Pons (tissue), 1 donor: ENCODE measurements at regions not wholly inside any gene's neighbourhood (a gene's known extent, or its start where the extent isn't known, plus 50 kb on each side); places are given as distances from the start of the nearest gene placed in this dataset.

Source experiments
- DNase-seq: peaks from one replicate; pipeline ENCODE4 v3.0.0-alpha.2; 2016; ENCODE audit warnings: low spot score

DNA sequence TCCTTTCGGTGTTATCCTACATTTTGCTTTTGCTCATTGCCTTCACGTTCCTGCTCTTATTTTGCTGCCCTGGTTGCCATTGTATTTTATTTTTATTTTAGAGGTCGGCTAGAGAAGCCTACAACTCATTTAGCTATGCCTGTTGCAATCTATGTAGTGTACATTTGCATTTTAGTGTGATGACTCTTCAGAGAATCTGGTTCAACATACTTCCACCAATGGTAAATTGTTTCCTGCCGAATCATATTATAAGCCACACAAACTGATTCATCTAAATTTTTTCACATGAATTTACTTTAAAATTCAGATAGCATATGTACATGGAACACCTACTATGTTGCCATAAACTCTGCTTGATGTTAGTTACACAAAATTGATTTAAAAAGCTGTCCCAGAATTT is 1596.9 kb downstream of the PLA2G4A start:
- no peak for DNase-seq

DNA sequence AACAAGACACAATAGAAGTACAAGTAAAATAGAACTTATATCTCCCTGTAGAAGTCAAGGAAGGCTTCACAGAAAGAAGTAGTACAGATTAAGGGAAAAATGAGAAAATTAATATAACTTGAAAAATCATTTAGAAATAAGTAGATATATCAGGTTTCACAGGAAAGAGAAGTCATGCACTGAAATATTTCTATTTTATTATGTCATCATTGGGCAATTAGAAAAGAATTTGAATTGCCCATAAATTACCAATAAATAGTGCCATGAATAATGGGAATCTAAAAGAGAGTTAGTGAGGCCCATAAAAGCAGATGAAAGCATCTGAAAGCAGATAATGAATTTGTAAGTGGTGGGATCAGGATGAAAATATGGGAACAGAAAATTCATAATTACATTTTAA is 1597.8 kb downstream of the PLA2G4A start:
- no peak for DNase-seq

DNA sequence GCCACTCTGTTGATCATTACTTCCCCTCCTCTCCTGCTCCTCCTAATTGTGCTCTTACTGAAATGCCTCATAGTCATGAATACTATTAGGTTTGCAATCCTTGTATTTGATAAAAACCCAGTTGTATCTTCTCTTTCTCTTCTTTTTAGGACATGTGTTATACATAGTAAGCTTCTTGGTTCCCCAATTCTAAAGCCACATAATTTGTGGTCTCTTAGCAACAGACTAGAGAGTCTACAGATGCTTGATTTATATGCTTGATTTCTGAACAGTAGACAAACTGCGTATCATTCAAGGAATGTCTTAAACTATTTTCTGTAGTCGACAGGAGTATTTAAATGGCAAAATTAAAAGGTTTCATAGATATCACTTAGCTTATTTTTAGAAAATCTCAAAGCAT is 1598.9 kb downstream of the PLA2G4A start:
- DNase-seq = no peak

DNA sequence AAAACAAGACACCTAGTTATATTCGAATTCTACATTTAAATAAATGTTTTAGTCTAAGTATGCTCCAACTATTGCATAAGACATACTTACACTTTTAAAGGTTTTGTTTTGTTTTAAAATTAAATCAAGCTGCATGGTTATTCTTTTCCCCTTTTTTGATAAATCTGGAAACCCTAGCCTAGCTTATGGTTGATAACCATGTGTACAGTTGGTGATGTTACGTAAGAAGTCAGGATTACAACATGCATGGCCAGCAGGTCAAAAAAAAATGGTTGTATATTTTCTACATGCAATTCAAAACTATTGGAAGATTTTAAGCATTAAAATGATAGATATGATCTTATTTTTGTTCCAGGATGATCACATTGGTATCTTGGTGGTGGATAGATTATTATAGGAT is 1600.6 kb downstream of the PLA2G4A start:
- no peak for DNase-seq

DNA sequence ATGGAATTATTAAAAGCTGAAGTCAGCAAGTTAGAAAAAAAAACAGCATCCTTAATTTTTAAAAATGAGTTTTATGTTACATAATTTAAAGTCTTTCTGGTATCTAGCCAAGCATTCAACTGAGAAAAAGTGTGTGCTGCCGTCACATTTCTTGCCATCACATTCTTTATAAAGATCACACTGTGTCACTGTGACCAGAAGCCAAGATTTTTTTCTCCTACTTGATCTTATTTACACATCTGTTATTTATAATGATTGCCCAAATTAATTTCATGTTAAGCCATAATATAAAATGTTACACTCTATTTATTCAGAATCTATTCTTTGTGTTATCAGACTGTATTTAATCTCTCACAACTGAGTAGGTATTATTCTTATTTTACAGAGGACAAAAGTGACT is 1603.7 kb downstream of the PLA2G4A start:
- no peak for DNase-seq

DNA sequence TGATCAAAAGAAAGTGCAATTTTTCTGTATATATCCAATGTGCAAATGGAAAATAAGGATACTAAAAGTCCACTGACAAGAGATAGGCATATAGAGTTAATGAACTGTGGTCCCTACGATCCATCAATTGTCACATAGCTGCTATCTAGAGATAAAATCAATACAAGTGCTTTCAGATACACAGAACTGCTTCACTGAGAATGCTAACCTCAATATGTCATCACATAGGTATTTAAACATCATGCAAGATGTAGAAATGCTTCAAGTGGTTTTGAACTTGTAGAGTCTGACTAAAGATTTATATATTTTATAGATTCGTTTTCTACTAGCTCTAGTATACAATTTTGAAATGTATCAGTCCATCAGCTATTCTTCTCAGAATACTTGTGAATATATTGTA is 1604.7 kb downstream of the PLA2G4A start:
- DNase-seq = no peak

DNA sequence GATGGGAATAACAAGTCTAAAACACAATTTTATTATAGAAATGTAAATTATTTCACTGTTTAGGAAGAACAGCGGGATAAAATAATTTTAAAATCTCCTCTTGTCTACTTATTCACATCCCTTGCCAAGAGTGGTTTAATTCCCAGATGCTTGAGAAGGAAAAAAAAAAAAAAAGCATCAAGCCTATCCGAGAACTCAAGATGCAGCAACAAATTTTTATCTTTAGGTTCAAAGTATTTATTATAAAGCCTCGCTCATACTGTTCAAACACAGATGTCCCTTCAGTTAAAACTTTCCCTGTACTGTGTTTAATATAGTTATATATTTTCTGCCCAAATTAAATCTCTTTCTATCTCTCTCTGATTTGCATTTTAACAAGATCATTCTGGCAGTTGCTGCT is 1615.8 kb downstream of the PLA2G4A start:
- no peak for DNase-seq

DNA sequence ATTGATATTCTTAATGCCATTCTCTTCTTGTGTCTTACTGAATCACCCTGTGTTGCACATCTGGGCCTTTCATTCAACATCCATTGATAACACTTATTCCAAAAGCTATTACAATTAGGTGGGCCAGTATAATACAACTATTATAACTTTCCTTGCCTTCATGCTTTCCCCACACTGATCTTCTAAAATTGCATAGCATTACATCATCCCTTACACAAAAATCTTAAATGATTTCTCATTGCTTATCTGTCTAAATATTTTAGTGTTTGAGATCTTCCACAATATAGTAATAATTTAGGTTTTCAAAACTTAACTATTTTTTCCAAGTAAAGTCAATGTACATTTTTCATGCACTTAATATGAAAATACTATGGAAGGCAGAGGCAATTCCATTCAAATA is 1634.1 kb downstream of the PLA2G4A start:
- DNase-seq = no peak

DNA sequence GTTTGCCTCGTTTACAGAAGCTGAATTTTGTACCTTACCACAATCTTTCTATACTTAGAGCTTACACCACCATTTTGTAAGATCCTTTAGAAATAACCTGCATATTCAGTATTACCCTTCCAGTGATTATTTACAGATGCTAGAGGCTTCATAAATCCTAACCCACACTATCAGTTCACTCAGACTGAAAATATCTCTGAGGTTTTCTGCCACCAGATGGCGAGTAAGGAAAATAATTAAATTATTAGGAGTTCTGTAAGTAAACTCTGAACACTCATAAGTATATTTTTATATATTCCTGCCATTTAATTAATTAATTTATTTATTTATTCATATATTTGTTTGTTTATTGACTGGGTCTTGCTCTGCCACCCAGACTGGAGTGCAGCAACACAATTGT is 1635.2 kb downstream of the PLA2G4A start:
- no peak for DNase-seq

DNA sequence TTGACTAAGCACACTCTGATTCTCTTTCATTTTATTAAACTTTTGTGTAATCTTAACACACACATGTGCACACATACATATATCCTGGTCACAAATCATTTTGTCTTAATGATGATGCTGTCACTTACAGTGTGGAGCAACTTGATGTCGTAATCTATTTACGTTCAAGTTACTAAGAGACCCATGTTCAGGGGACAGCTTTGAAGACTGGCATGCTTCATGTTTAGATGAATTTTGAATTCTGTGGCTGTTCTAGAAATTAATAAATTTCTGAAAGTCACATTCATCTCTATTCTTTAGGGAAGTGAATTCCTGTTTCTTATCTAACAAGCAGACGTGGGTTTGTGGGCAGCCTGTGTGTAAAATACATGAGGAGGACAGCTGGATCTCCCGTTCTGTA is 1637.8 kb downstream of the PLA2G4A start:
- DNase-seq = no peak

DNA sequence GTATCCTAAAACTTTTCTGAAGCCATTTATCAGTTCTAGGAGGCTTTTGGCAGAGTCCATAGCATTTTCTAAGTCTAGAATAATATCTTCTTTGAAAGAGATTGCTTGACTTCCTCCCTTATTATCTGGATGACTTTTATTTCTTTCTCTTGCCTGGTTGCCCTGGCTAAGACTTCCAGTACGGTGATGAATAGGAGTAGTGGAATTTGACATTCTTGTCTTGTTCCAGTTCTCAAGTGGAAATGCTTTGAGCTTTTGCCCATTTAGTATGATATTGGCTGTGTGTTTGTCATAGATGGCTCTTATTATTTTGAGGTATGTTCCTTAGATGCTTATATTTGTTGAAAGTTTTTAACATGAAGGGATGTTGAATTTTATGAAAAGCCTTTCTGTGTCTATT is 1647.9 kb downstream of the PLA2G4A start:
- no peak for DNase-seq

DNA sequence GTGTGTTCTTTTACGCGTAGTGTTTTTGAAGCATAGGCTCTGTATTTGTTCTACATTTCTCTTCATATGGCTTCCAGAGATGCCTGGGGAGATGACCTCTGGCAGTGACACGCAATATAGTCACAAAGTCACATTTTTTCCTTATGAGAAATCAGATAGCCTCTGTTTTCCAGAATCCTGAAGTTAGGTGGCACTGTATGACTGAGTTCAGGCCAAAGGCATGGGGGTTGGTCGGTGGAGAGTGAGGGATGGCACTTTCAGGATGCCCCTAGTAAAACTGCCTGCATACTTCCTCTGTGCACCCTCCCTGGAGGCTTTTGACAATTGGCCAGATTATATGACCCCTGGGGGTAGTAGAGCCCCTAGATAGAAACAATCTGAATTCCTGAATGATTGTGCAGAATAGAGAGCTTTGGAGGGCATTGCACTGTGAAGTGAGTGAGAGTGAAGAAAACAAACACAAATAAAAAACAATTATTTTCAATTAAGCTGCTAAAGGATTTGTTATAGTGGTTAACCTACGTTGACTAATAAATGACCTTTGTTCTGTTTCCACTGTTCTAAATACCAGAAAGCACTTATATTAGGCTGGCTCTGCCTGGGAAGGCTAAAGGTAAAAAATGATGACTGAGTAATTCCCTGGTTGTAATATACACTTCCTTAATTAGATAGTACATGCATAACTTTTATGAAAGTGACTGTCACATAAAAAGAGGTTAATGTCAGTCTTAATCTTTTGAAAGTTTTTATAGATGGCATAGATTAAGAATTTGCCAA is 1660.8 kb downstream of the PLA2G4A start:
- no peak for DNase-seq

DNA sequence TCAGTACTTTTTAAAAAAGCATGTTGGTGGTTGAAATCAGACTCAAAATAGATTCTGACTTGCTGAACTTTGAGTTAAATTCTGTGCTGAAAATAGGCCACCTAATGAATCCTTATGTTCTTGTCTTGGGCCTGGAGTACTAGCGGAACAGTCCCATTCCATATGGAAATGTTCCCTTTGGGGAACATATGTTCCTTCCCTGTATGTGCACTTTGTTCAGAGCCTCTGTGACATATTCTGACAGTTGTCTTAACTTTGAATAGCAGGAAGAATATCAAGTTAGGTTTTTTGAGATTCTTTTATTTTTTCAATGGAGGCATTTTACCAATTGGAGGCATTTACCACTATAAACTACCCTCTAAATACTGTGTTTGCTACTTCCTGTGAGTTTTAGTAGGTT is 1667.8 kb downstream of the PLA2G4A start:
- DNase-seq = no peak

DNA sequence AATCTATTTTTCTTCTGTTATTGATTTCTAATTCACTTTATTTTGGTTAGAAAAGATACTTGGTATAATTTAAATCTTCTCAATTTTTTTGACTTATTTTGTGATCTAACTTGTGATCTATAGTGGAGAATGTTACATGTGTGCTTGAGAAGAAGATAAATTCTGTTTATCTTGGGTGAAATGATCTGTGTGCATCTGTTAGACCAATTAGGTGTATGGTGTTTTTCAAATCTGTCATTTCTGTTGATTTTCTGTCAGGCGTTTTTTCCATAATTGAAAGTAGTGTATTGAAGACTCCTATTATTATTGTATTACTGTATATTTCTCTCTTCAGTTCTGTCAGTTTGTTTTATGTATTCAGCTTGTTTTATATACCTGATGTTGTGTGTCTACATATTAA is 1668.3 kb downstream of the PLA2G4A start:
- DNase-seq = no peak

DNA sequence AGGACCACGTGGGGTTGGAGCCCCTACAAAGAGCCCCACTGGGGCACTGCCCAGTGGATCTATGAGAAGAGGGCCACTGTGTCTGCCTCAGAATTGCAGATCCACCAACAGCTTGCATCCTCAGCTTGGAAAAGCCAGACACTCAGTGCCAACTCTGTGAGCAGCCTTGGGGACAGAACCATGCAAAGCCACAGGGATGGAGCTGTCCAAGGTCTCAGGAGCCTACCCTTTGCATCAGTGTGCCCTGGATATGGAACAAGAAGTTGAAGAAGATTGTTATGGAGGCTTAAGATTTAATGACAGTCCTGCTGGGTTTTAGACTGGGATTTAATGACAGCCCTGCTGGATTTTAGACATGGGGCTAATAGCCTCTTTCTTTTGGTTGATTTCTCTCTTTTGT is 1670.9 kb downstream of the PLA2G4A start:
- DNase-seq = no peak

DNA sequence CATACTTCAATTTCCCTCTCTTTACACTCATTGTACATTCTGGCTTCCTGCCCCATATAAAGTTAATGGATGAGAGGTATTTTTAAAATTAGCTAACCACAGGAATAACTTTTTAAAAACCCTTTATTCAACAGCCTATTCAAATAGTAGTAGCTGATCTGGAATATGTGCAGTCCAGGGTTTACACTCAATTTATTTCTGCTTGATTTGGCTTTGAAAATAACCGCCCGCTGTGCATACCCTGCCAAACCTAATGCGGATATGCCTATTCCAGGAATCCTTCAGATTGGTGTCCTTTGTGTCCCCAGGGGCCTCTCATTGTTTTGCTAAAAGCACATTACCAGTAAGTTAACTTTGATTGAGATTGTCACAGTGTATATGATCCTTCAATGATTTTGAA is 1686.2 kb downstream of the PLA2G4A start:
- no peak for DNase-seq

DNA sequence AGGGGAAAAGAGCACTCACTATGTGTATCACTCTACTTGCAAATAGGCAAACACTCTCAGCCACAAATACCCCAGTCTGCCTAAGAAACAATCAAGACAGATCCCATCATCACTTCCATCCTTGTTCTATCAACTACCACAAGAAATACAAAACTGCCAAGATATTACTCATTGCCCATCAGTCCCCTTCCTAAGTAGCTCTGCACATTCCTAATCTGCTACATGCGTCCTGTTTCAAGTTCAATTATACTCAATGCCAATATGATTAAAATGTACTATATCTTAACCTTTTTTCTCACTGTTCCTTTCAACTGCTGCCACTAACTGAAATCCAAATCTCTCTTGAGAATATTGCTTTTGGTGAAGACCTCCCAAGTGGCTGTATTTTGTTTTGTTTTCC is 1688.4 kb downstream of the PLA2G4A start:
- no peak for DNase-seq

DNA sequence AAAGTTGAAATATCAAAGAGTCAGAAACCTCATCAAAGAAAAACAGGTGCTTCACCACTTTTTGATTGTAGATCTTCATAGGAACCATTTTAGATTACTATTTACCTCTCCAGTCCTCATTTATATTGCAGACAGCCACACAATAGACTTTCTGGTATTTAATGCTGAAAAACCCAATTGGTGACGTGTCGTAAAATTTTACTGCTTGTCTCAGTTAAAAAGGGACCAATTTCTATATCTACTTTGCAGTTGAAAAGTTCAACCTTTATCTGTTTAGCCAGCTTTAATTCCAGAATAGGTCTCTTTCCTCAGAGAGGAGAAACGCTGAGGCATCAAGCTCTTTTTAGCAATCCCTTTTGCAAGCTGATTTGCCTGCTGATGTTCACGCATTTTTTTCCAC is 1722.4 kb downstream of the PLA2G4A start:
- DNase-seq = no peak

DNA sequence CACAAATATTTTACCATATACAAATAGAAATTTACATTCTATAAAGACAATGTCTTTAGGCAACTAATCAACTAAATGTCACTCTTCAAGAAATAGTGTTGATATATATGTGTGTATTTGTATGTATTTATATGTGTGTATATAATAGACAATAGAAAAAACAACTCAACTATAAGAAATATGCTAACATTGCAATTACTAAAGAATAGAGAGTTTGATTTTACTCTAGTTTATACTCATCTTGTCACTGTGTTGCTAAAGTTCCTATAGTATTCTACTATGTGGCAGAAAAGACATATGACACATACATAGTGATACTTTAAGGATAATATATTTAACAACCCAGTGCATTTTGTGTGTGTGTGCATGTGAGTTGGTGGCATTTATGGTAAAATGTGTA is 1728.3 kb downstream of the PLA2G4A start:
- no peak for DNase-seq

DNA sequence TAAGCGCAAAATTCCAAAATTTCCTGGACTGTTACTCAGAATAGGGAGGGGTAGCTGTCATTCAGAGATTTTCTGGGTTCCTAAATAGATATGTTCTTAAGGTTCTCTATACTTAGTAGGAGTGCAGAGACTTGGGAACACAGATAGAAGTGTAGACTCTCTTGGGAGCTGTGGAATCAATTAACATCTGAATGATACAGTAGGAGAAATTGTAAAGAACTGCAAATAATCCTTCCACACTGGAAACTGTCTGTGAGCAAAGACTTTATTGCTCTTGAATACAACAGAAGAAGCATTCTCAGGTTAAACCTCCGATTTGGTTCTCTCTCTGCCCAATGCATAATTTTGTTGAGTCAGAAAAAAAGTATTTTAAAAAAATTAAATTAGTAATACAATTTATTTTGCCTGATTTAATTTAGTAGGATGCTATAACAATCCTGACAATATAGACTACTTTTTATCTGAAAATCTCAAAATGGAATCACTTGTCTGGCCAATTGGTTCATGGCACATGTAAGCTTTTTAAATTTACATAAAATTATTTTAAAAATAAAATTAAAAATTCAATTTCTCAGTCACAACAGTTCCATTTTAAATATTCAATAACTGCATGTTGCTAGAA is 1754.3 kb downstream of the PLA2G4A start:
- no peak for DNase-seq

DNA sequence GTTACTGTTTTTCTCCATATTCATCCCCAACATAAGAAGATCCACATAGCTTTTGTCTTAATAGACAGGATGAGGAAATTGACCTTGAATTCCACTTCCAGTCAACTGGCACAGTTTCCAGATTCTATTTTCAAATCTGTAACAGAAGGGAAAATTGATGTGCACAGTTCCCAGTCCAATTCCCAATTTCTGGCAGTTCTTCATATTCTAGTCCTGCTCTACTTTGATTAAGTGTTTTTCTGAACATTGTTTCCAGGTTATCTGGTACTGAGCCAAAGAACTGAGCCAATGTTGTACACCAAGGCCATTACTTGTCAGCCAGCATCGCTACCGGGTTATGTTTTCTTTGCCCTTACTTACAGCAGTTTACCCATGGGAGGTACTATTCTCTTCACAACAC is 1755.4 kb downstream of the PLA2G4A start:
- peak; percentile 25 for DNase-seq

DNA sequence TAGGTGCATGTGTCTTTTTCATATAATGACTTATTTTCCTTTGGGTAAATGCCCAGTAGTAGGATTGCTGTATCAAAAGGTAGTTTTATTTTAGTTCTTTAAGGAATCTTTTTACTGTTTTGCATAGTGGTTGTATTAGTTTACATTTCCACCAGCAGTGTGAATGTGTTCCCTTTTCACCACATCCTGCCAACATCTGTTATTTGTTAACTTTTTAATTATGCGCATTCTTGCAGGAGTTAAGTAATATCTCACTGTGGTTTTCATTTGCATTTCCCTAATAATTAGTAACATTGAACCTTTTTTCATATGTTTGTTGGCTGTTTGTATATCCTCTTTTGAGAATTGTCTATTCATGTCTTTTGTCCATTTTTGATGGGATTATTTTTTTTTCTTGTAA is 1761.9 kb downstream of the PLA2G4A start:
- no peak for DNase-seq

DNA sequence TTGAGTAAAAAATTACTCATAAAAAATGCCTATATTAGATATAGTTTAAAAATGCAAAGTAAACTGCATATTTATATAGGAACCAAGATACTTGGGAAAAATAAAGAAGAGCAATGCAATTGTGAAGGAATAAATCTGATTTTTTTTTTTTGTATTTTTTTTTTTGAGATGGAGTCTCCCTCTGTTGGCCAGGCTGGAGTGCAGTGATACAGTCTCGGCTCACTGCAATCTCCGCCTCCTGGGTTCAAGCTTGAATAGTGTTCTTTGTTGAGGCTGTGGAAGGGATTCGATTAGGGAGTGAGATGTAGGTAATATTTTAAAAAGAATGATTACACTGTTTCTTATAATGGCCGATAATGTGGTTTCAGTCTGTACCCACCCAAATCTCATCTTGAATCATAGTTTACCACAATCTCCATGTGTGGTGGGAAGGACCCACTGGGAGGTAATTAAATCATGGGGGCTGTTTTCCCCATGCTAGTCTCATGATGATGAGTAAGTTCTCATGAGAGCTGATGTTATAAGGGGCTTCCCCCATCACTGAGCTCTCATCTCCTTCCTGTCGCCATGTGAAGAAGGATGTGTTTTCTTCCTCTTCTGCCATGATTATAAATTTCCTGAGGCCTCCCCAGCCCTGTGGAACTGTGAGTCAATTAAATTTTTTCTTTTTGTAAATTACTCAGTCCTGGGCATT is 1765.9 kb downstream of the PLA2G4A start:
- no peak for DNase-seq

DNA sequence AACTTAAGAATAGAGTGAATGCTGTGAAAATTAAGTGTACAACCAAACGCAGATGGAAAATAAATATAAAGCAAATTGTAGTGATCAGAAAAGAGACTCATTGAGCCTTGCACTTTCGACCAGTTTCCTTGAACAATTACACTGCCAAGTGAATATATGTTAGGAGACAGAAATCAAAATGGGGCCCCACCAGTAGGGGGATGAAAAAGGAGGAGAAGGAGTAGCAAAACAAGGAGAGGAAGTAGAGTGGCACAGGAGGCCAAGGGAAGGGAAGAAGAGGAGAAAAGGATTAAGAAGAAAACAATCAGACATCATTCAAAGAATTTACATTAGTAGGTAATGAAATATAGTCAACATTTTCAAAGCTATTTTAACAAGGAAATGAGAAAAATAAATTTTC is 1770.6 kb downstream of the PLA2G4A start:
- DNase-seq = no peak
